ENCODE measurements at regions not wholly inside any gene's neighbourhood (a gene's known extent, or its start where the extent isn't known, plus 50 kb on each side); places are given as distances from the start of the nearest gene placed in this dataset.

DNA sequence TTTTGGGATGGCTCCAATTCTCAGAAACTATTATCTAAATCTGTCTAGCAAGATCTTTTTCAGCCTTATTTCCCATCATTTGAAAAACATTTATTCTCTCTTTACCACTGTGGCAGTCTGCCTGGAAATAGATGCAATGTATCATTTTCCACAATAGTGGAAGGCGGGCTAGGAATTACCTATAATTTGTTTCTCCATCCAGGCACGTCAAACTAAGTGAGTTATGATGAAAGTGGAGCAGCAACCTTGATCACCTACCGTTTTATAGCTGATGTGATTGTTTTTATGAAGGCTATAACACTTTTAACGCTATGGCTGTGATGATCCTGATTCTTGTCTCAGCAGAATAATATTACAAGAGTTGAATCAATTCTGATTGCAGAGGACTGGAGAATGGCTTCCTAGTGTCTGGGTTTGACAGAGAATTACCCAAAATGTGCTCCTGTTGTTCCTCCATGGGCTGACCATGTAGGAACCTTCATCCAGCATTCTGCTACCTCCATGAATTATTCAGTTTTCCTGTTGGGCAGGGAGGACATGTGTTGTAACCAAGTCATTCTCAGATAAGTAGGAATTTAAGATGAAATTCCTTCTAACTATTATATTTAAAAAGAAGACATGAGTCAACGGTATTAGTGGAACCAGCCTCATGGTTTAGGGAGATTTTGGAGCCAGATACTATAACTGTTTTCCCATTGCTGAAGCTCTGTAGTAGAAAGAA is 231.5 kb upstream of the SGO1 start:
- TF ChIP-seq CTCF (conservative IDR thresholded peaks at IDR 0.05; ENCODE audit: low read depth, low read length) (no peak), MXI1 (IDR thresholded peaks at IDR 0.05; ENCODE audit: borderline replicate concordance, low read depth, low read length) (no peak), MAZ (IDR thresholded peaks at IDR 0.05; ENCODE audit: borderline replicate concordance, low read depth, low read length) (no peak), POLR2A (IDR thresholded peaks at IDR 0.05; ENCODE audit: low read depth, low read length) (no peak), RFX5 (IDR thresholded peaks at IDR 0.05; ENCODE audit: low read depth, low read length) (no peak), USF2 (IDR thresholded peaks at IDR 0.05; ENCODE audit: low read depth, low read length) (no peak), RCOR1 (IDR thresholded peaks at IDR 0.05; ENCODE audit: insufficient replicate concordance, low read length) (no peak)
- TF ChIP-seq, protein P1, sequence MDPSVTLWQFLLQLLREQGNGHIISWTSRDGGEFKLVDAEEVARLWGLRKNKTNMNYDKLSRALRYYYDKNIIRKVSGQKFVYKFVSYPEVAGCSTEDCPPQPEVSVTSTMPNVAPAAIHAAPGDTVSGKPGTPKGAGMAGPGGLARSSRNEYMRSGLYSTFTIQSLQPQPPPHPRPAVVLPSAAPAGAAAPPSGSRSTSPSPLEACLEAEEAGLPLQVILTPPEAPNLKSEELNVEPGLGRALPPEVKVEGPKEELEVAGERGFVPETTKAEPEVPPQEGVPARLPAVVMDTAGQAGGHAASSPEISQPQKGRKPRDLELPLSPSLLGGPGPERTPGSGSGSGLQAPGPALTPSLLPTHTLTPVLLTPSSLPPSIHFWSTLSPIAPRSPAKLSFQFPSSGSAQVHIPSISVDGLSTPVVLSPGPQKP (IDR thresholded peaks at IDR 0.05; ENCODE audit: borderline replicate concordance, low read depth, low read length), result no peak
